MM.1S (cell line): ENCODE measurements at regions not wholly inside any gene's neighbourhood (a gene's known extent, or its start where the extent isn't known, plus 50 kb on each side); places are given as distances from the start of the nearest gene placed in this dataset.

Experiments
- CTCF ChIP-seq: fragments of 300-600 bp; sonication (generic); IDR thresholded peaks from 2 replicates; pipeline ENCODE4 v1.5.1; 2016; ENCODE audit warnings: antibody characterized with exemption, low read length, mixed read lengths
- EZH2 ChIP-seq: fragments of 300-600 bp; sonication (generic); optimal IDR thresholded peaks from 2 replicates; pipeline ENCODE3; 2017; ENCODE audit warnings: low read depth, mild to moderate bottlenecking, antibody characterized with exemption, low read length, mixed read lengths
- EZH2phosphoT487 ChIP-seq: fragments of 300-600 bp; sonication (generic); IDR thresholded peaks from 2 replicates; pipeline ENCODE4 v1.6.1; 2018; ENCODE audit warnings: antibody characterized with exemption, low read length

- TF ChIP-seq CTCF = no peak
- no peak for TF ChIP-seq EZH2
- no peak for TF ChIP-seq EZH2phosphoT487
Measured at GRCh38 chr5:20323323-20323722, 335.3 kb upstream of the CDH18 start.
